ENCODE measurements at regions not wholly inside any gene's neighbourhood (a gene's known extent, or its start where the extent isn't known, plus 50 kb on each side); places are given as distances from the start of the nearest gene placed in this dataset.

- no peak for DNase-seq (ENCODE audit: low read depth in 2 of 2)
Measured at GRCh38 chr7:32147546-32148268, 77.5 kb upstream of the PDE1C start.

- DNase-seq (ENCODE audit: low read depth in 2 of 2), result no peak
Measured at GRCh38 chr7:32145911-32146310, 75.7 kb upstream of the PDE1C start.

GRCh38 chr7:32144676-32145075 lies 74.5 kb upstream of the PDE1C start:
- DNase-seq (ENCODE audit: low read depth in 2 of 2), result no peak

- no peak for DNase-seq (ENCODE audit: low read depth in 2 of 2)
Measured at GRCh38 chr7:32143301-32143700, 73.1 kb upstream of the PDE1C start.

GRCh38 chr7:32142649-32143048 lies 72.4 kb upstream of the PDE1C start:
- DNase-seq (ENCODE audit: low read depth in 2 of 2), result peak in 1 of 2 experiments; percentile 37

- DNase-seq (ENCODE audit: low read depth in 2 of 2), result no peak
Measured at GRCh38 chr7:32140210-32140939, 70.2 kb upstream of the PDE1C start.

- no peak for DNase-seq (ENCODE audit: low read depth in 2 of 2)
Measured at GRCh38 chr7:32137059-32137458, 66.9 kb upstream of the PDE1C start.

- DNase-seq (ENCODE audit: low read depth in 2 of 2), result no peak
Measured at GRCh38 chr7:32131091-32131490, 60.9 kb upstream of the PDE1C start.

- DNase-seq (ENCODE audit: low read depth in 2 of 2), result no peak
Measured at GRCh38 chr7:32126843-32127242, 56.6 kb upstream of the PDE1C start.

All from fibroblast of skin of left biceps (primary cell).